IPS DF 6.9 (cell line): ENCODE measurements at regions not wholly inside any gene's neighbourhood (a gene's known extent, or its start where the extent isn't known, plus 50 kb on each side); places are given as distances from the start of the nearest gene placed in this dataset.

Experiments used
- DNase-seq: peaks from one replicate; pipeline ENCODE4 v3.0.0-alpha.2; 2013; ENCODE audit warnings: low read depth, low spot score
- H3K27ac ChIP-seq: one replicate; pipeline ENCODE4 v1.5.1; 2013; ENCODE audit warnings: low read length, control low read depth
- H3K27me3 ChIP-seq: 2 replicates; pipeline ENCODE4 v1.6.1; 2013; ENCODE audit warnings: mild to moderate bottlenecking, low read length; ENCODE audit not compliant: control insufficient read depth, insufficient read depth
- H3K36me3 ChIP-seq: 2 replicates; pipeline ENCODE4 v1.6.1; 2013; ENCODE audit warnings: low read length; ENCODE audit not compliant: control insufficient read depth, insufficient read depth
- H3K4me1 ChIP-seq: 2 replicates; pipeline ENCODE4 v1.6.1; 2013; ENCODE audit warnings: low read length; ENCODE audit not compliant: control insufficient read depth, insufficient read depth
- H3K4me3 ChIP-seq: 2 replicates; pipeline ENCODE4 v1.5.1; 2013; ENCODE audit warnings: mild to moderate bottlenecking, low read length
- H3K9me3 ChIP-seq: 2 replicates; pipeline ENCODE4 v1.6.1; 2013; ENCODE audit warnings: low read length, inconsistent platforms; ENCODE audit not compliant: control insufficient read depth, insufficient read depth
- WGBS: extraction: QIAGEN DNeasy Blood & Tissue Kit; methylation state at CpG from one replicate; pipeline ENCODE4 v1.1.7; 2013; ENCODE audit warnings: mixed read lengths, missing lambda C conversion rate; ENCODE audit not compliant: insufficient read length, insufficient coverage; 5-methylcytosine and 5-hydroxymethylcytosine counted together

- WGBS = no CpG with 5 or more reads among the region's 2 CpGs
- Histone ChIP-seq H3K27me3 (no peaks in the 10 kb centered on the region), H3K9me3 (no peaks in the 10 kb centered on the region), H3K4me1 (no peaks in the 10 kb centered on the region), H3K27ac (no peak overlapping the region), H3K36me3 (no peaks in the 10 kb centered on the region), H3K4me3 (no peak overlapping the region)
- no peak for DNase-seq
Observed at GRCh38 chr7:156516791-156517378, 123.7 kb upstream of the RNF32 start.

- no peak for DNase-seq
- Histone ChIP-seq H3K27me3 (no peaks in the 10 kb centered on the region), H3K9me3 (no peaks in the 10 kb centered on the region), H3K27ac (no peak overlapping the region), H3K4me3 (no peak overlapping the region), H3K4me1 (no peaks in the 10 kb centered on the region), H3K36me3 (no peaks in the 10 kb centered on the region)
- WGBS = no CpG with 5 or more reads among the region's 29 CpGs
Observed at GRCh38 chr7:156515911-156516790, 124.4 kb upstream of the RNF32 start.

GRCh38 chr7:156514851-156515250 lies 125.7 kb upstream of the RNF32 start:
- no peak overlapping the region for H3K27ac ChIP-seq
- WGBS = no CpG with 5 or more reads among the region's 7 CpGs
- H3K36me3 ChIP-seq = no peaks in the 10 kb centered on the region
- H3K27me3 ChIP-seq = no peaks in the 10 kb centered on the region
- DNase-seq = no peak
- H3K4me1 ChIP-seq = no peaks in the 10 kb centered on the region
- H3K4me3 ChIP-seq = no peak overlapping the region
- no peaks in the 10 kb centered on the region for H3K9me3 ChIP-seq

GRCh38 chr7:156511426-156511825 lies 129.1 kb upstream of the RNF32 start:
- Histone ChIP-seq H3K4me3 (no peak overlapping the region), H3K27ac (no peak overlapping the region), H3K36me3 (no peaks in the 10 kb centered on the region), H3K4me1 (no peaks in the 10 kb centered on the region), H3K27me3 (no peaks in the 10 kb centered on the region), H3K9me3 (no peaks in the 10 kb centered on the region)
- WGBS = no CpG with 5 or more reads among the region's 2 CpGs
- no peak for DNase-seq

GRCh38 chr7:156510966-156511365 lies 129.6 kb upstream of the RNF32 start:
- no peaks in the 10 kb centered on the region for H3K4me1 ChIP-seq

DNA sequence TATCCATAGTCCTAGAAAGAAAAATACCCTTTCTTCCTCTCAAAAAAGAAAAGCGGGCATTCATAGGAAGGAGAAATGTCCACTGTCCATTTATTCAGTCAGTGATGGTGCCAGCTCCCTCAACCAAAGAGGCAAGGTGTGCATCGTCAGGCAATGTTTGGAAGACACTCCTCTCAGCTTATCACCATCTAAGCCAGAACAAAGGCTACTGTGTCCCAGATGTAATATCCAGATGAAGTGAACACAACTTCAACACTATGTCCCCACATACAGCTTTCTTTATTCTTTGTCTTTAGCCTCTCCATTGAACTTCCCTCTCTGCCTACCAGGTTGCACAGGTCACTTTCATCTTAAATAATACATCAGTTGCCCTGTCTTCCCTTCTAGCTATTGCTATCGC lies 131.4 kb upstream of the RNF32 start:
- no peak overlapping the region for H3K27ac ChIP-seq
- DNase-seq = no peak
- H3K9me3 ChIP-seq = no peaks in the 10 kb centered on the region
- no peak overlapping the region for H3K4me3 ChIP-seq
- no peaks in the 10 kb centered on the region for H3K4me1 ChIP-seq
- no CpG with 5 or more reads among the region's 3 CpGs for WGBS
- H3K27me3 ChIP-seq = no peaks in the 10 kb centered on the region
- no peaks in the 10 kb centered on the region for H3K36me3 ChIP-seq

More at GRCh38 chr7:156510966-156511365, 129.6 kb upstream of the RNF32 start:
- no peak overlapping the region for H3K27ac ChIP-seq
- H3K4me3 ChIP-seq = no peak overlapping the region
- no peaks in the 10 kb centered on the region for H3K36me3 ChIP-seq
- no peak for DNase-seq
- H3K27me3 ChIP-seq = no peaks in the 10 kb centered on the region
- no peaks in the 10 kb centered on the region for H3K9me3 ChIP-seq

DNA sequence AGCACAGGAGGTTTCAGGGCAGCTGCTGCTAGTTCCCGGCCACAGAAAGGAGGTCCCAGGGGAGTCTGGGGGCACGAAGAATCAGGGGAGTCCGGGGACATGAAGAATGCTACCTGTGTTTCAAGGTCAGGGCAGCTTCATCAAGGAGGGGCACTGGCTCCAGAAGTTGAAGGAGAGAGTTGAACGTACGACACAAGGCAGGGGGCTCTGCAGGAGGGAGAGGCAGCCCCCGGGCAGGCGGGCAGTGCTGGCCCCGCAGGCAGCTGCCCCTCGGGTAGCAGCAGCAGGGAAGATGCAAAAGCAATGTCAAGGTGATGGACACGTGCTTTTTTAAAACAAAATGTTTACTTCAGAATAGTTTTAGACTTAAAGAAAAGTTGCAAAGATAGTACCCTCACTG lies 134.7 kb upstream of the RNF32 start:
- no peak overlapping the region for H3K4me3 ChIP-seq
- no peaks in the 10 kb centered on the region for H3K4me1 ChIP-seq
- no peaks in the 10 kb centered on the region for H3K27me3 ChIP-seq
- no peaks in the 10 kb centered on the region for H3K36me3 ChIP-seq
- WGBS = no CpG with 5 or more reads among the region's 10 CpGs
- no peaks in the 10 kb centered on the region for H3K9me3 ChIP-seq
- H3K27ac ChIP-seq = no peak overlapping the region
- DNase-seq = no peak

- Histone ChIP-seq H3K27me3 (no peaks in the 10 kb centered on the region), H3K9me3 (no peaks in the 10 kb centered on the region), H3K27ac (no peak overlapping the region), H3K4me3 (no peak overlapping the region), H3K36me3 (no peaks in the 10 kb centered on the region), H3K4me1 (no peaks in the 10 kb centered on the region)
- DNase-seq = no peak
- no CpG with 5 or more reads among the region's 27 CpGs for WGBS
Observed at GRCh38 chr7:156504687-156505545, 135.7 kb upstream of the RNF32 start.

- Histone ChIP-seq H3K9me3 (no peaks in the 10 kb centered on the region), H3K4me3 (no peak overlapping the region), H3K4me1 (no peaks in the 10 kb centered on the region), H3K36me3 (no peaks in the 10 kb centered on the region), H3K27ac (no peak overlapping the region), H3K27me3 (no peaks in the 10 kb centered on the region)
- no peak for DNase-seq
- no CpG with 5 or more reads among the region's 17 CpGs for WGBS
Observed at GRCh38 chr7:156504006-156504405, 136.6 kb upstream of the RNF32 start.

DNA sequence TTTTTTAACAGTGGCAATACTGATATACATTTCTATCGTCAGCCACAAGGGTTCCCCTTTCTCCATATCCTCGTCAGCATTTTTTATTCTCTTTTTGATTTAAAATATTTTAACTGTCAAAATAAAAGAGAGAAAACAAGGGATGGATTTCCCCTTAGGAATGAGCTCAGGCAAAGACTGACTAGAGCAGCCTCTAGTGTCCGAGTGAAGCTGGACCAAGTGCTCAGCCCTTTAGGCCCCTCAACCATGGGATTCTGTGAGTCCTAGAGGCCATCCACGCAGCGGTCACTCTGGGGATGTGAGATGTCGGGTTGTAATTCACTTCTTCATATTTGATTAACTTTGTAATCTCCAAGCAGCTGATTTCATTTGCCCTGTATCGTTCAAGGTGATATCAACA lies 137.4 kb upstream of the RNF32 start:
- no peak overlapping the region for H3K4me3 ChIP-seq
- no peak overlapping the region for H3K27ac ChIP-seq
- H3K27me3 ChIP-seq = no peaks in the 10 kb centered on the region
- no peaks in the 10 kb centered on the region for H3K36me3 ChIP-seq
- no peak for DNase-seq
- H3K4me1 ChIP-seq = no peaks in the 10 kb centered on the region
- H3K9me3 ChIP-seq = no peaks in the 10 kb centered on the region
- no CpG with 5 or more reads among the region's 7 CpGs for WGBS
